GM18858 (cell line): ENCODE measurements at regions not wholly inside any gene's neighbourhood (a gene's known extent, or its start where the extent isn't known, plus 50 kb on each side); places are given as distances from the start of the nearest gene placed in this dataset.

Experiments used
- ATAC-seq: cut with Tn5 transposase; IDR thresholded peaks from one replicate; pipeline ENCODE4 v1.9.1; 2021; ENCODE audit not compliant: unreplicated experiment

DNA sequence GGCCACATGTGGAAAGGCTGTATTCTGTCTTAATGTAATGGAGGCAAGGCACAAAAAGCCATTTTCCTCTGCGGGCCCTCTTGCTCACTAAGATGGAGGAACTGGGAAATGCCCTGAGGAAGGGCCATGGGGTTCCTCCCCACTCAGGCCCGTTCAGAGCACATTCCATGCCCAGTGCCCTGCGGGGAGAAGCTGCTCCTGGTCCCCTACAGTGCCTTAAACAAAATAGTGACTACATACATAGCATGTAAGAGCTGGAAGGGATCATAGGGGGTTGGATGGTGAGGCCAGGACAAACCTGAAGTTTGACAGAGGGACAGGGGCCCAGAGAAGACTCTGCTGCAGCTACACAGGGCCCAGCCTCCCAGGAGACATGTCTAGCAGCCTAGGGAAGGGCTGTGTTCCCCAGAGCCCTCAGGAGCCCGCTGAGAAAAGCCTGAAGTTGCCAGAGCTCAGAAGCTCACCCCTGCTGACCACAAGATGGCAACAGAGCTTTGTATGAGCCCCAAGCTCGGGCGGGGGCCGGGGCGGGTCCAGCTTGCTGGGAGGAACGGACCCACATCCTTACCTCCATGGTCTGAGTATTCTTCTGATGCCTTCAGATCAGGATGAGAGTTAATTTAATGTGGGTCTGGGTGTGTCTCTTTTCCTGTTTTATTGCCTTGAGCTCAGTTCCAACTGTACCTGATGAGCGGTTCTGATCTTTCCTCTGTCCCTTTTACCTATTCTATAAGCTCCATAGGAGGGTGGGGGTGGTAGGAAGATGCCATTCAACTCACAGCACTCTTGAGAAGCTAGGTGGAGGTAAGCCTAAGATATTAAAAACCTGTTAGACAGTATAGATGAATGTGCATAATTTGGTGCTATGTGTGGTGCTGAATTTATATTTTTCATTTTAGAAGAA, 242.9 kb downstream of the CDC5L start:
- ATAC-seq: no peak

DNA sequence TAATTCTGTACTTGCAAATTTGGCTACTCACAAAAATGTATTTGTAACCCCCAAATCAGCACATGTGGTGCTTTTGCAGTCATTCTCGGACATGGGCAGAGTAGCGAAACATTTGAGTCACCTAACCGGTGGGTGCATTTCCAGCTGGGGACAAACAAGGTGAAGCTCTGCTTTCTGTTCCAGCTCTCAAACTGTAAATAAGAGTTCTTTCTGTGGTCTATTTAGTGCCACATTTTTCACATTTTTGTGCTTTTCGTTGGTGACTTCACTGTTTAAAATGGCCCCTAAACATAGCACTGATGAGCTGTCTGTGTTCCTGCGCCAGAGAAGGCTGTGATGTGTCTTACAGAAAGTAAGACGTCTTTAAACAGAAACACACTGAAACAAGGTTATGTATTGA, 244.5 kb downstream of the CDC5L start:
- ATAC-seq: no peak

DNA sequence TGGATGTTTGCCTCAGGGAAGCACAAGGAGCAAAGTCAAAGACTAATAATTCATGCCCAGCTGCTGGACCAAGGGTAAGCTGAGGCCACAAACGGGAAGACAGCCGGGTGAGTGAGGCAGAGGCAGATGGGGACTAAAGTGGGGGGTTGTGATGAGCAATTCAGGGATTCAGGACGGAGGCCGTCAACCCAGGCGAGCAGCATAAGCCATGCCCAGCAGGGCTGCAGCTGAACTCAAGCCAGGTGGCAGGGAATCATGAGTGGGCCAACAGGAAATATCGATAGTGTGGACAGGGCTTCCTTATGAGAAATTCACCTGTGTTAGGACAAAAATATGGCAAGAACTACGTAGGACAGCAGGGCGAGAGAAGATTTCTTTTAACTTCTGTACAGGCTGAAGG, 246.8 kb downstream of the CDC5L start:
- ATAC-seq: no peak

DNA sequence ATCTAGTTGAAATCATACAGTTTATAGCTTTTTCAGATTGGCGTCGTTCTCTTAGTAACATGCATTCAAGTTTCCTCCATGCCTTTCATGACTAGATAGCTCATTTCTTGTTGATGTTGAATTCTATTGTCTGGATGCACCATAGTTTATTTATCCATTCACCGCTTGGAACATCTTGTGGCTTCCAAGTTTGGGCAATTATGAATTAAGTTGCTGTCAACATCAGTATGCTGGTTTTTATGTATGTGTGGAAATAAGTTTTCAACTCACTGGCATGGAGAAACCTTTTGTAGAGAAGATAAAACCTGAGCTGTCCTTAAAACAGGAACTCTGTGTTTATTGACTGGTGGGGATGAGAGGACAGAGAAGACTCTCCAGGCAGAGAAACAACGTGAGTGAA, 248.0 kb downstream of the CDC5L start:
- no peak for ATAC-seq

DNA sequence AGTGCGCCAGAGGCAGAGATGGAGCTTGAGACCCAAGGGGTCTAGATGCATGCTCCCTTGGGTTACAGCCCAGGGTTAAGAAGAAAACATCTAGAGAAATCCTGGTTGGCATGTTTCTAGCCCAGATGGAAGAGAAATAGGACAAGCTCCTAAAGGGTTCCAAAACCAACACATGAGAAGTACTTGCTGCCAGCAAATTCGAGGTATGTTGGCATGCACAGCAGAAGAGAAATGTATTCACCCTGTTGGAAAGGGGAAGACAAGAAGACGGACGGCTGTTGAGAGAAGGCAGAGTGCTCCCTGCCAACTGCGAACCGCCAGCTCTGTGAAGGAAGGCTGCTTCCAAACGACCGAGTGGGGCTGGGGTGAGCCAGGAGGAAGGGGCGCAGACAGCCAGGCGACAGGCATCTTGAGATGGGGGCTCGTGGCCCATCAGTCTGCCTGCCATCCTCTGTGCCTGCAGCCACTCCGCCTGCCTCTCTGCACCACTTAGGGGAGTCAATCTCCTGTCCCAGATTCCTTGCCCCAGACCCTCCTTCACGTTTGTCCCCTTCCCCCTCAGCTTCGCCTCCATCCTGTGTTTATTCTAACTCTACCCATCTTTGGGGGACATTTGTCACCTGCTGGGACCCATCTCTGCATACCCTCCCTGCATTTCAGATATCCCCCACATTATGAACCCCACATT, 249.2 kb downstream of the CDC5L start:
- ATAC-seq: no peak

DNA sequence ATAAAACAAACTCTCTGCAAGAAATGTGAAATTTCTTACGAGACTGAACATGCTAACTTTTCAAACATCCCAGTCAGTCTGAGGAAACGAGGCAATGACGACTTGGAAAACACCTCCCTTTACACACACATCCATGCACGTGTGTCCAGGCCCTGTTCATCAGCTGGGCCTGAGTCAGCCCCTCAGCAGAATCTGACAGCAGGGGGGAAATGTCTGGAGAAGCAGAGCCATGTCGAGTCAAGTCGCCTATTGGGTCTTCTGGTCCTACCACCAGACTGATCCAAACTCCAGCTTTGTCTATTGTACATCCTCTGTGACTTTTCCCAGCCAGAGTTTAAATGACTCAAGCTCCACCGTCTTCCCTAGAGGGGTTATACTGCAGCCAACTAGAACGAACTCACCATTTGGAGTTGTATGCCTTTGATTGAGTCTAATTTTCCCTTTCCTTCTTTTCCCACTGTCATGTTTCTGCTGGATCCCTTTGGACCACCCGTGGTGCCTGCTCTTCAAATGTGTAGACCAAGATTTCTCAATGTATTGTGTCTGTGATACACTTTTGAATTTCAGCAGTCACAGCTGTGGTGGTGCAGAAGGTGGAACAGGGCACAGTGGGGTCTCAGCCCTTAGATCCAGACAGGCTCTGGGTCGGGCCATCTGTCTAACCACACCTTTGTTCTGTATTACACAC, 254.0 kb downstream of the CDC5L start:
- no peak for ATAC-seq

DNA sequence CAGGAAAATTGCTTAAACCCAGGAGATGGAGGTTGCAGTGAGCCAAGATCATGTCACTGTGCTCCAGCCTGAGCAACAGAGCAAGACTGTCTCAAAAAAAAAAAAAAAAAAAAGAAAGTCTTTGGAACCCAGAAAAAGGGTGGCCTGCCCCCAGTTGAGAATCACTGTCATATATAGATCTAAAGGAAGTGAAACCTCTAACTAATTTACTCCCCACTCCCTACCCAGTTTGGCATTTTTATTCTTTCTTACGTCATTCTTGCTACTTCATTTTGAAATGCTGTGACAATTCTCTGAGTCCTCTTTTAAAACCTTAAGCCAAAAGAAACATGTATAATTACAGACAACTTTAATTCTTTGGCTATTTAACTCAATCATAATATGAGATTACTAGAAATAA, 254.8 kb downstream of the CDC5L start:
- no peak for ATAC-seq

DNA sequence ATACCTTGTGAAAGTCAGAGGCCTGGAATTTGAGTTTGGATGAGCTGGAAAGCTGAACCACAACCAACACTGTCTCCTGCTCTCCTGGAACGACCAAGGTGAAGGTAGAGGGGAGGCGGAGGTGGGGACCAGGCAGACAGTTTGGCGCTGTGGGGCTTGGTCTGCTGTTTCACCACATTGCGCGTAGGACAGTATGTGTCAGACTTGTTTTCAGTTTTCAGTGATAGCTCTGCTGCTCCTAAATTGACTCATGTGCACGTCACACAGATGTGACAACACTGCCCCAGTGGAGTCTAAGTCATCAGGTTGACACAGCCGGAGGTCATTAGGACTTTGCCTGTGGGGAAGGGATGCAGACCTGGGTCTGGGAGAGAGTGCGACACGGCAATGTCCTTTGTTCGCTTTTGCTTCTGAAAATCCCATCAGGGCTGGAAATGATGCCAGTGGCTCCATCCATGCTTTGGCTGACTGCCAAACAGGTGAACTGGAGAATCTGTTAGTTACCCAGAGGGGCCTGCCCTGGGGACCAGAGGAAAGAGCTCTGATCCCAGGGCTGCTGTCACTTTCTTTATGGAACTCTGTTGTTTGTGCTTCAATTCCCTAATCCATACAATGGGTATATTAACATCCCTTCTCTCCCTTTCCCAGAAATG, 255.5 kb downstream of the CDC5L start:
- no peak for ATAC-seq

DNA sequence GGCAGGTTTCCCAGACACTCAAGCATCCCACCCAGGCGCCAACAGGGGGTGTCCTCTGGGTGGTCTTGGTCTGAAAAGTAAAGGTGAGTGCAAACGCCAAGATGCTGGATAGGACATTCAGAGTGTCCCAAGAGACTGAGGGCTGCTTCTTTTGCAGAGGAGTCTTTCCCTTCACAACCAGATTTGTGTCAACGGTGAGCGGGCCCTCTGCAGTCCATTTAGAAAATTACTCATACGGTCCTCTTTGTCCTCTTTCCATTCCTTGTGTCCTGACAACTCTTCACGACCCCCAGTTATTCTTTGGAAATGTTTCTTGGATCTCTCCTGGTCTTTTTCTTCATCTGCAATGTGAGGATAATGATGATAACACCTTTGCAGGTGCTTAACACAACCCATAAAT, 257.8 kb downstream of the CDC5L start:
- ATAC-seq: no peak

DNA sequence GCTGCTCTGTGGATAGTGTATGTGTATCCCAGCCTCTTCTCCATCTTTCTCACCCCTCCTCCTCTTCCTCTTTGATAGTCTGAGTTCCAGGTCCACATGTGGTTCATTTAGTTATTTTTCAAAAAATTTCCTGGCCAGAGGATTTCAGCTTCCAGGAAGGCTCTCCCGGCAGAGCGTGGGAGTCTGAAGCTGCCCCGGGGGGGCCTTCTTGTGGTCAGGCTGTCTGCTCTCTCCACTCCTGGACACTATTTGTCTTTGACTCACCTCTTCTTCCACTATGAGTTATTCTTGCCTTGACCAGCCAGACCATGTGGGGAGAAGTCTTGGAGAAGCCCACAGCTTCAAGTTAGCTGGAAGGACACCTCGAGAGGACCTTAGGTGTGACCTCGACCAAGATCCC, 258.8 kb downstream of the CDC5L start:
- no peak for ATAC-seq

DNA sequence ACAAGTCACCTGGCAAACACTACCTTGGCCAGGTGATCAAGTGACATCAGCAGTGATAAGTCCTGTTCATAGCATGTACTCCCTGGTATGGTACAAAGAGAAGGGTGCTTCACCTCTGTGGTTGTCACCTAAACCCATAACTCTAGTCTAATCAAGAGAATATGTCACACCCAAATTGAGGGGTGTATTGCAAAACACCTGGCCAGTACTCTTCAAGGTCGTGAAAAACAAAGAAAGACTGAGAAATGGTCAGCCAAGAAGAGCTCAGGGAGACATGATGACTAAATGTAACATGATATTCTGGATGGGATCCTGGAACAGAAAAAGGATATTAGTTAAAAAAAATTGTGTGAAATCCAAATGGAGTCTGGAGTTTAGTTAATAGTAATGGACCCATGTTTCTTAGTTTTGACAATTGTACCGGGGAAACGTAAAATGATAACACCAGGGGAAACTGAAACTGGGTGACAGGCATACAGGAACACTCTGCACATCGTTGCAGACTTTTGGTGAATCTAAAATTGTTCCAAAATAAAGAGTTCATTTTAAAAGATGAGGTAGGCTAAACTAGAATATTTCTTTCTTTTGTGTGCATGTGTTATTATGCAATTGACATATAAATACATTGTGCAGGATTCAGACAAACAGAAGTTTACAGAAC, 262.0 kb downstream of the CDC5L start:
- ATAC-seq: no peak

DNA sequence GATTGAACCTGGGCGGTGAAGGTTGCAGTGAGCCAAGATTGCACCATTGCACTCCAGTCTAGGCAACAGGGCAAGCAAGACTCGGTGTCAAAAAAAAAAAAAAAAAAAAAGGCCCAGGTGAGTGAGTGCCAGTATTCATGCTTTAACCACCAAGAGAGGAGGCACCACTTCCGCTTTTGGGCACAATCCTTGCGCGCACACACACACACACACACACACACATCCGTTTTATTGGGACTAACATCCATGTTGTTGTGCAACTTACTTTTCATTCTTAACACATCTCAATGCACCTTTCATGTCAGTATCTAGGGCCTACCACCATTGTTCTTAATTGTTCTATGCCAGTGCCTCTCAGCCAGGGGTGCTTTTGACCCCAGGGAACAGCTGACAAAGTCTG, 263.0 kb downstream of the CDC5L start:
- ATAC-seq: no peak

DNA sequence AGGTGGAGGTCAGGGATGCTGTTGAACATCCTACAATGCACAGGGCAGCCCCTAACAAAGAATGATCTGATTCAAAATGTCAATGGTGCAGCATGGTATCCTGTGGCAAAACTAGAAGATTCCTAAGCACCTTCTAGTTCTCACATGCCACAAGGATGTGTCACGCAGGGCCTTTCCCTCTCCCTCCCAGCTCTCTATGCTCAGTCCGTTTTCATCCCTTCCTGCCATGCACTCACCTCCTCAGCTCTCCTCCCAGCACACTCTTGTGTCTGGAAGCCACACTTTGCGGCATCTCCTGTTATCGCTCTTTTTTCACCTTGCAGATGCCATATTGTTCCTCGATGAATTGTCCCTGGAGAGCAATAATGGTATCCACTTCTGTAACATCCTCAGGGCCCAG, 263.4 kb downstream of the CDC5L start:
- ATAC-seq: no peak

DNA sequence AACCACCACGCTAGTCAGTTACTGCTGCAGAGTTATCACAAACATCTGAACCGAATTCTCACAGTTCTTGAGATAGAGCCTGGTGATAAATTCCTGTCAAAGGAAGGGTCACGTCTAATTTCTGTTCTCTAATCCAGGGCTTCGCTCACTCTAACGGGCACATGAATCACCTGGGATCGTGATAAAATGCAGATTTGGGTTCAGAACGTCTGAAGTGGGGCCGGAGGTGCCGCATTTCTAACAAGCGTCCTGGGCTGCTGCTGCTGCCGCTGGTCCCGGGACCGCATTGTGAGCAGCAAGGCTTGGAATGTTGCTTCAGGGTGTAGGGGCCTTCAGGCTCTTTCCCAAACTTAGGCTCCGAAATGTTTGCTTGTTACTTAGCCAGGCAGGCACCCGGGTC, 264.1 kb downstream of the CDC5L start:
- ATAC-seq: no peak

DNA sequence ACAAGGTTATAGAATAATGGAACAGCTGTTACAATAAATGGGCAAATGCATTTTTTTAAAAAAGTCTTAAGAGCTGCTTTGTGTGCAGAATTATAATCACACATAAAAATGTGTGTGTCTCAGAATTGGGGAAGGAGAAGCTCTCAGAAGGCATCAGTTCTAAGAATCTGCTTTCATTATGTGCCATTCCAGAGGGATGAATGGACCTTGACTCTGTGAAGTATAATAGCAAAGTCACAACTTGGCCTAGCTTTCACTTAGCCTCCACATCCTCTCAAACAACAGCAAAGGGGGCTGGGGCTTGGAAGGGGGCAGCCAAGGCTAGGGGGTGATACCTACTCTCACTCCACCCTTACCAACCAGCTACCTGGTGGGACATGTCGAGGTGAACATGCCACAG, 265.0 kb downstream of the CDC5L start:
- no peak for ATAC-seq

DNA sequence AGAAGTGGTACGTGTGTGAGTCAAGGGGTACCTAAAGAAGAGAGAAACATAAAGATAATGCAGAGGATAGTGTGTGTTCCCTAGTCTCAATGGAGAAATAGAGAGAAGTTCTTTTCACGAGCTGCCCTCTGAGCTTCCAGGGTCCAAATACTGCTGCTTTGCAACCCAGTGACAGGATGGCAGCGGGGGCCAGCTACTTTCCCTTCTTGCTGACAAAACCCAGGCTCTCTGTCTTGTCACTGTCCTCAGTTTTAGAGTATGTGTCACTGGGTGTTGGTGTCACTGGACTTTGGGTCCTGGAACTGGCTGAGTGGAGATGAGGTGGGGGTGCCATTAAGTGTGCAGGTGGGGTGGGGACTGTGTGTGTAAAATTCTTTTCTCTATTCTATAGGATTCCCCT, 265.6 kb downstream of the CDC5L start:
- ATAC-seq: no peak

DNA sequence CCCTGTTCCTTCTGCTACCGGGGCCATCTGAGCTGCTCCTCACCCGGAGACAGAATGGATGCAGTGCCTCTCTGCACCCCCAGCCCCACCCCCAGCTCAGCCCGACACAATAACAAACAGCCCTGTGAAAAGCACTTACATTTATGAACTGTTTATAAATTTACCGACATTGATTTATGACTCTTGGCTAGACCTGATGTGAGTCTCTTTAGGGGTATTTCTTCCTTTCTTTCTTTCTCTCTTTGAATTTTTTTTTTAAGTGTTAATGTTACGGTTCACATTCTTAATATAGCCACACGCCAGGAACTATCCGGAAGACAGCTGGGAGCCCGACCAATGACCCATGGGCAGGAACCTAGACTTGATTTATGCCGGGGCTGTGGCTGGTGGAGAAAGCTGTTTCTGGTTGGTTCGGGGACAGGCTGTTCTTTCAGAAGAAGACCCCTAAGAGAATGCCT, 266.3 kb downstream of the CDC5L start:
- ATAC-seq: no peak

DNA sequence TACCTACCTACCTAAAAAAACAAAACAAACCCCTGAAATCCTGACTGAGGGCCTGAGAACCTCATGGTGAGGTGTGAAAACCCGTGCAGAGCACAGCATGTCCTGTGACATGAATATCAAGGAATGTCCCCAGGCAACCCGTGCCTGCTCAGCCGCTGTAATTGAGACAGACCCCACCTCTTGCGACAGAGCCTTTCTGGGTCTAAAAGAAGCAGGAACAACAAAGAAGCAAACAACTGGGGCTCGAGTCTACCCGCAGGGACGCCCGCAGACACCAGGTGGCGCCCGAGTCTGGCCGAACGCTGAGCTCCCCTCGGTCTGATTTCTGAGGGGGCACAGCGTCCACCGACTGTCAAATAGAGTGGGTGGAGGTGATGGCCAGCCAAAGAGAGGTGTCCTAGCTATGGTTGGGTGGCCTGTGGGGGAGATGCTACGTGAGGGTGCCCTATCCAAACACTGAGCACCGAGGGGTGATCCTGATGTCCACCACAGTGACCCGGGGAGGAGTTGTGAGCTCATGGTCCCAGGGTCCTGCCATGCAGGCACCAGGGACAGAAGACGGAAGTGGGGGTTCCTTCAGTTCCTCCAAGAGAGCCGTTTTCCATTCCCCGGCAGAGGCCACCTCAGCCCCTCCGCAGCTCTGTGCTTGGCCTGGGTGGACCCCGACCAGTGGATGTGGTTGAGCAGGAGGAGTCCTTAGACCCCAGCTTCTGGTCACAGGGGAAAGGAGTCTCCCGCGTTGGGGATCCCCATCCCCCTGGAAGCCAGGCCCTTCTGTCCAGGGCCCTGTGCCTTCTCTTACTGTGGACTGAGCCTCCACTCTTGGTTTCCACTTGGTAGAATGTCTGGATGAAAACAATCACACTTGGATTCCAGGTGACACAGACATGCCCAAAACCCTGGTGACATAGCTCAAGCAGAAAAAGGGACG, 268.2 kb downstream of the CDC5L start:
- ATAC-seq: no peak

DNA sequence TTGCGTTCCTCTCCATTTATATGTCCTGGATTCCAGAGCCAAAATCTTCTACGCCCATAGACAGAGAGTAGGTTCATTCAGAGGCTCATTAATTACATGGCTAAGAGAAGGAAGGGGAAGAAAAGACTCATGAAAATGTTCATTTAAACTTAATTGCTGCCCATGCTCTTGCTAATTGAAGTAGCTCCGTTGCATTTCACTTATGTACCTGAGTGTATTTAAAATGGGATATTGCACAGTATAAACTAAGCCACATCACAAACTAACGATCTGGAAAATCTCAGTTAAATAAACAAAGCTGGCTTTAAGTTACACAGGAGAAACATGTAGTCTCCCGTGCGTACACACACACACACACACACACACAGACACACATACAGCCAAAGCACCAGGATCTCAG, 269.2 kb downstream of the CDC5L start:
- ATAC-seq: no peak
